IPS-20b (cell line): ENCODE measurements at regions not wholly inside any gene's neighbourhood (a gene's known extent, or its start where the extent isn't known, plus 50 kb on each side); places are given as distances from the start of the nearest gene placed in this dataset.

Experiments
- H3K27ac ChIP-seq: one replicate; pipeline ENCODE4 v1.5.1; 2013; ENCODE audit warnings: low read length
- H3K27me3 ChIP-seq: 2 replicates; pipeline ENCODE4 v1.6.1; 2013; ENCODE audit warnings: mild to moderate bottlenecking, low read length, inconsistent platforms; ENCODE audit not compliant: insufficient read depth
- H3K36me3 ChIP-seq: 2 replicates; pipeline ENCODE4 v1.6.1; 2013; ENCODE audit warnings: low read depth, mild to moderate bottlenecking, inconsistent platforms, low read length, moderate library complexity; ENCODE audit not compliant: insufficient read depth
- H3K4me1 ChIP-seq: 2 replicates; pipeline ENCODE4 v1.6.1; 2013; ENCODE audit warnings: mild to moderate bottlenecking, control low read depth, inconsistent platforms, low read length, moderate library complexity; ENCODE audit not compliant: insufficient read depth
- H3K4me3 ChIP-seq: 2 replicates; pipeline ENCODE4 v1.5.1; 2013; ENCODE audit warnings: mild to moderate bottlenecking, low read length, inconsistent platforms
- H3K9ac ChIP-seq: 2 replicates; pipeline ENCODE4 v1.6.1; 2013; ENCODE audit warnings: low read depth, mild to moderate bottlenecking, inconsistent platforms, low read length, moderate library complexity
- H3K9me3 ChIP-seq: 2 replicates; pipeline ENCODE4 v1.6.1; 2013; ENCODE audit warnings: mild to moderate bottlenecking, low read depth, low read length, inconsistent platforms; ENCODE audit not compliant: insufficient read depth

DNA sequence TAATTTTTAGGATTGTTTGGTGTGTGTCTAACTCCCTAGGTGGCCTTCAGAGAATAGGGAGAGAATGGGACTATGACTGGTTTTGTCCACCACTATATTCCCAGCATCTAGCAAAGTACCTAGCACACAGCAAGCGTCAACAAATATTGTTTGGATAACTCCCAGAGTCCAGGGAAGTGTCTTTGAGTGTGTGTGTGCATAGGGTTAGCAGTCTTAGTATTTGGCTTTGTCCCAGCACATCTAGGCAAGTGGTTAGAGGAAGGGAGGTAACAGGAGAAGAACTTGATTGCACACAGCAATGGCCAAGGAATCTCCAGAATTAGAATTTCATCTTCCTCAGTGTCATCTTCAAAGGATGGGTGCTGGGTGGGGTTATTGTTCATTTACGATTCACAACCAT is 385.4 kb upstream of the CDH5 start:
- Histone ChIP-seq H3K36me3 (no peaks in the 10 kb centered on the region), H3K9me3 (peaks cover 7% of the 10 kb centered on the region), H3K4me1 (no peaks in the 10 kb centered on the region), H3K27ac (no peak overlapping the region), H3K9ac (no peak overlapping the region), H3K27me3 (no peaks in the 10 kb centered on the region), H3K4me3 (no peak overlapping the region)

- Histone ChIP-seq H3K9me3 (peaks cover 5% of the 10 kb centered on the region), H3K36me3 (no peaks in the 10 kb centered on the region), H3K4me1 (no peaks in the 10 kb centered on the region), H3K9ac (no peak overlapping the region), H3K4me3 (no peak overlapping the region), H3K27ac (no peak overlapping the region), H3K27me3 (no peaks in the 10 kb centered on the region)
Measured at GRCh38 chr16:65975049-65975708, 391.3 kb upstream of the CDH5 start.

DNA sequence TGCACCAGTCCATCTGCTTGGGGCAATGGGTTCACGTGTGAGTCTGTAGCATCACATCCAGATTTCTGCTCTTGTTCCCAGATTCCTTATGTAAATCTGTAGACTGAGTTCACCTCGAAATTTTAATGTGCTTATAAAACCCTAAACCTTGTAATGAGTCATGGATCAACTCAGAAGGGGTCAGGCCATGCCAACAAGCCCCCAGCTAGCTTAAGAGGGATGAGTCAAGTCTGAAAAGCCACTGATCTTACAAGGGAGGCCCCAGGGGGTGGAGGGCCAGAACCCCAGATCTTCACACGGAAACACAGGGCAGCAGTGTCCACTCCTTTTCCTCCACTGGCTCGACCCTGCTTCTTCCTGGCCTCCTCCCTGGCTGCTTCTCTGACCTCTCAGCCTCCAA is 399.1 kb upstream of the CDH5 start:
- H3K9me3 ChIP-seq, result peaks cover 5% of the 10 kb centered on the region
- H3K36me3 ChIP-seq, result no peaks in the 10 kb centered on the region
- H3K9ac ChIP-seq, result no peak overlapping the region
- no peaks in the 10 kb centered on the region for H3K4me1 ChIP-seq
- H3K4me3 ChIP-seq, result no peak overlapping the region
- H3K27me3 ChIP-seq, result no peaks in the 10 kb centered on the region
- no peak overlapping the region for H3K27ac ChIP-seq

GRCh38 chr16:65965628-65966027 is 400.9 kb upstream of the CDH5 start:
- Histone ChIP-seq H3K4me3 (no peak overlapping the region), H3K4me1 (no peaks in the 10 kb centered on the region), H3K27me3 (no peaks in the 10 kb centered on the region), H3K27ac (no peak overlapping the region), H3K36me3 (no peaks in the 10 kb centered on the region), H3K9me3 (peaks cover 3% of the 10 kb centered on the region; the same call in 1 of the 2 replicates), H3K9ac (no peak overlapping the region)

DNA sequence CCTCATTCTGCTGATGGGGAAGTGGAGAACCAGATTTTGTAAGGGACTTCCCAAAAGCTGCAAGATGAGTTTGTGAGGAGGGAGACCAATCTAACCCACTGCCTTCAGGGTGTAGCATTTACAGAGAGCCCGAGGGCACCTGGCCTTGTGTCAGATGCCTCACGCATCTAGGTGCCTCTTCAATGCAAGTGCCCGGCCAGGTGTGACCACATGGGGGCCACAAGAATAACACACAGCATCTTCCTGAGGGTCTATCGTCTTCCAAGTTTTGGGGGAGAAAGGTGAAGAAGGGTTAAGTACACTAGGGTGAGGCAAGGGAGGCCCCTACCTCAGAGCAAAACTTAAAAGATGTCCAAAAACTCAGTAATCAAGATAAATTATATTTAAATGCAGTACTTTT is 401.7 kb upstream of the CDH5 start:
- no peak overlapping the region for H3K9ac ChIP-seq
- H3K36me3 ChIP-seq, result no peaks in the 10 kb centered on the region
- H3K27me3 ChIP-seq, result no peaks in the 10 kb centered on the region
- H3K4me1 ChIP-seq, result no peaks in the 10 kb centered on the region
- no peak overlapping the region for H3K4me3 ChIP-seq
- no peaks in the 10 kb centered on the region for H3K9me3 ChIP-seq
- no peak overlapping the region for H3K27ac ChIP-seq

DNA sequence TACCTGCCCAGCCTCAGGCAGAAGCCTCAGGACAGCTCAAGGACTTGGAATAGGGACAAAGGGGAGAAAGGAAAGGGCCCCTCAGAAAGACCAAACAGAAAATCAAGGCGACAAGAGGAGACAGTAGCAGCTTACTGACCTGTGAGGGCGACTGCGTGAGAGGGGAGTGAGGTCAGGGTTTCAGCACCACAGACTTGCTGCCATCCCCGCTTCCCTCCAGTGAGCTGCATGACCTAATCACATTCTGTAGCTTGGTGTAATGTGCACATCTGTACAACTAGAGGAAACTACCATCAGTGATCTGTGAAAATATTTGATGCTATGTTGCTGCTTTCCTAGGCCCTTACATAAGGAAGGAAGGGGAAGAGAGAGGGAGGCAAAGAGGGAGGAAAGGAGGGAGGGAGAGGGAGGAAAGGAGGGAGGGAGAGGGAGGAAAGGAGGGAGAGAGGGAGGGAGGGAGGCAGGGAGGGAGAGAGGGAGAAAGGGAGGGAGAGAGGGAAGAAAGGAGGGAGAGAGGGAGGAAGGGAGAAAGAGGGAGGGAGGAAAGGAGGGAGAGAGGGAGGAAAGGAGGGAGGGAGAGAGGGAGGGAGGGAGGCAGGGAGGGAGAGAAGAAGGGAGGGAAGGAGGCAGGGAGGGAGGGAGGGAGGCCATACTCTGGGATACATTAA is 404.9 kb upstream of the CDH5 start:
- Histone ChIP-seq H3K36me3 (no peaks in the 10 kb centered on the region), H3K27ac (no peak overlapping the region), H3K27me3 (no peaks in the 10 kb centered on the region), H3K4me3 (no peak overlapping the region), H3K4me1 (no peaks in the 10 kb centered on the region), H3K9me3 (no peaks in the 10 kb centered on the region), H3K9ac (no peak overlapping the region)

DNA sequence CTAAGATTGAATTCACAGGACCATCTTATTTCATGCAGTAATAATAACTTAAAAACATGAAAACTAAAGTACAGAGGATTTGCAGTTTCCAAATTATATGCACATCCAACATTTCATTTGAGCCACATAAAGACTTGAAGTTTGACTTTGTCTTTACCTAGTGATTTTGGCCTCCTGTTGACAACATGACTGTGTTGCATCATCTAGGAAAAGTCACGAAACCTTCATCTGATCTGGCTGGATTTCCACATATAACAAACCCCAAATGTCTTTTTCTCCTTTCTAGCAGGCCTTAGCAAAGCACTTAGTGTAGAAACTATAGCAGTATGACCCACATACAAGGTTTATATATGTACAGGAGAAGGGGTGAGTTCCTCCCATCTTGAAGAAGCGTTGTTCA is 406.5 kb upstream of the CDH5 start:
- Histone ChIP-seq H3K36me3 (no peaks in the 10 kb centered on the region), H3K4me3 (no peak overlapping the region), H3K27me3 (no peaks in the 10 kb centered on the region), H3K9ac (no peak overlapping the region), H3K4me1 (no peaks in the 10 kb centered on the region), H3K27ac (no peak overlapping the region), H3K9me3 (no peaks in the 10 kb centered on the region)

GRCh38 chr16:65958086-65958485 is 408.4 kb upstream of the CDH5 start:
- Histone ChIP-seq H3K4me3 (no peak overlapping the region), H3K9me3 (no peaks in the 10 kb centered on the region), H3K36me3 (no peaks in the 10 kb centered on the region), H3K27ac (no peak overlapping the region), H3K27me3 (no peaks in the 10 kb centered on the region), H3K9ac (no peak overlapping the region), H3K4me1 (no peaks in the 10 kb centered on the region)

DNA sequence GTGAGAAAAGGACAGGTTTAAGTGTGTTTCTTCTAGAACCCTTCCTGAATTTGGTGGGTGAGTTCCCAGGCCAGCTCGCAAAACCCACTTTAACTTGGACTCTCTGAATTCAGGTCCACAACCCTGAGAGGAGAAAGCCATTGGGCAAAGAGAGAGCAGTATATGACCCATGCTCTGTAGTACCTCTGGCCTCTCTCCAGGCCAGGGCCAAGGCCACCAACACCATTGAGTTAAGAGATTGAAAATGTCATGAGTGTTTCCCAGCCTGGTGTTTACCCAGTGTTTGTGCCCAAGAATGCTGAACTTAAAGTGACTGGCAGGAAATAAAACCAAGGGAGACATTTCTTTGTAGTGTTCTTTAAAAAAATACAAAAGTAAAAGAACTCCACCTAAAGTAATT is 410.4 kb upstream of the CDH5 start:
- Histone ChIP-seq H3K9me3 (no peaks in the 10 kb centered on the region), H3K27ac (no peak overlapping the region), H3K4me1 (no peaks in the 10 kb centered on the region), H3K4me3 (no peak overlapping the region), H3K36me3 (no peaks in the 10 kb centered on the region), H3K9ac (no peak overlapping the region), H3K27me3 (no peaks in the 10 kb centered on the region)

DNA sequence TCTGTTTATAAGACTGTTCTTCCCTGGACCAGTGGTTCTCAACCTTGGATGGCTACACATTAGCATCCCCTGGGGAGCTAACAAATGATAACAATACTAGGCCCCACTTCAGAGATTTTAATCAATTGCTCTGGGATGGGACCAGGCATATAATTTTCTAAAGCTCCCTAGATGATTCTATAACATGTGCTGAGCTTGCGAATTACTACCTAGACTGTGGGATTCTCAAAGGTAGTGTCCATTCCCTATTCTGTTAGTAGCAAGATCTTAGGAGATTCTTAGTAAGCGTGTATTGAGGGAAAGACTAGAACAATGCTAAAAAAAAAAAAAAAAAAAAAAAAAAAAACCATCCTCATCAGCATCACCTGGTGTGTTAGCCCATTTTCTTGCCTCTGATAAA is 412.0 kb upstream of the CDH5 start:
- Histone ChIP-seq H3K9ac (no peak overlapping the region), H3K4me1 (no peaks in the 10 kb centered on the region), H3K36me3 (no peaks in the 10 kb centered on the region), H3K27ac (no peak overlapping the region), H3K9me3 (no peaks in the 10 kb centered on the region), H3K4me3 (no peak overlapping the region), H3K27me3 (no peaks in the 10 kb centered on the region)

- H3K36me3 ChIP-seq, result no peaks in the 10 kb centered on the region
- H3K27me3 ChIP-seq, result no peaks in the 10 kb centered on the region
- no peak overlapping the region for H3K27ac ChIP-seq
- H3K9ac ChIP-seq, result no peak overlapping the region
- H3K4me3 ChIP-seq, result no peak overlapping the region
- no peaks in the 10 kb centered on the region for H3K4me1 ChIP-seq
- no peaks in the 10 kb centered on the region for H3K9me3 ChIP-seq
Measured at GRCh38 chr16:65950211-65950610, 416.3 kb upstream of the CDH5 start.

- H3K9me3 ChIP-seq, result no peaks in the 10 kb centered on the region
- no peaks in the 10 kb centered on the region for H3K36me3 ChIP-seq
- no peak overlapping the region for H3K4me3 ChIP-seq
- no peaks in the 10 kb centered on the region for H3K27me3 ChIP-seq
- no peaks in the 10 kb centered on the region for H3K4me1 ChIP-seq
- no peak overlapping the region for H3K27ac ChIP-seq
- H3K9ac ChIP-seq, result no peak overlapping the region
Measured at GRCh38 chr16:65948361-65948760, 418.1 kb upstream of the CDH5 start.
